Esophagus squamous epithelium (tissue), 5 donors: ENCODE measurements at regions not wholly inside any gene's neighbourhood (a gene's known extent, or its start where the extent isn't known, plus 50 kb on each side); places are given as distances from the start of the nearest gene placed in this dataset.

Source experiments
- DNase-seq: peaks from one replicate; lab custom pipeline; 2025; lab: John Stamatoyannopoulos, UW
- H3K27ac ChIP-seq, 4 donors: fragments of 200-600 bp; sonication (generic); one replicate each; pipeline ENCODE4 v1.5.1; 2016 to 2019; ENCODE audit warnings: mild to moderate bottlenecking in 1 of 4
- H3K27me3 ChIP-seq, 4 donors: fragments of 200-600 bp; sonication (generic); 1 replicate in 3 of 4; 2 replicates in 1 of 4; pipeline versions ENCODE4 v1.5.1 to v1.6.0; 2017 to 2021; ENCODE audit warnings: antibody characterized with exemption in 1 of 4
- H3K36me3 ChIP-seq, 3 donors: fragments of 200-600 bp; sonication (generic); one replicate each; pipeline ENCODE4 v1.5.1; 2016 to 2019
- H3K4me1 ChIP-seq, 3 donors: fragments of 200-600 bp; sonication (generic); one replicate each; pipeline ENCODE4 v1.5.1; 2017 to 2019
- H3K4me3 ChIP-seq, 4 donors: fragments of 200-600 bp; sonication (generic); 1 replicate in 3 of 4; 2 replicates in 1 of 4; pipeline ENCODE4 v1.5.1; 2016 to 2019; ENCODE audit warnings: mild to moderate bottlenecking in 2 of 4, moderate library complexity in 1 of 4
- H3K9me3 ChIP-seq, 3 donors: fragments of 200-600 bp; sonication (generic); one replicate each; pipeline ENCODE4 v1.5.1; 2016 to 2019
- POLR2A ChIP-seq, 4 donors: fragments of 450-650 bp; IDR thresholded peaks; one replicate each; pipeline ENCODE4 v1.6.1; 2017; ENCODE audit warnings: antibody characterized with exemption in 4 of 4, mild to moderate bottlenecking in 4 of 4, moderate library complexity in 3 of 4
- whole genome bisulfite sequencing, 2 donors: methylation state at CpG; one replicate each; pipeline ENCODE4 v1.1.5; 2018; 5-methylcytosine and 5-hydroxymethylcytosine counted together
- intact Hi-C: fragments of 100-400 bp; cut with DNase I; formaldehyde crosslinking; loops from one replicate; pipeline ENCODE4 v1.15.0; 2022
- TF ChIP-seq, protein P1 (sequence below), 6 experiments: fragments of 450-650 bp in 4 of 6; fragments of 200-600 bp in 2 of 6; sonication (generic) in 2 of 6; IDR thresholded peaks; one replicate each; pipeline ENCODE4 v1.5.1; 2016 to 2019; ENCODE audit warnings: antibody characterized with exemption in 6 of 6, mild to moderate bottlenecking in 4 of 6, moderate library complexity in 4 of 6
- donor health status: DM: yes; HTN: yes; CAD: no.

DNA sequence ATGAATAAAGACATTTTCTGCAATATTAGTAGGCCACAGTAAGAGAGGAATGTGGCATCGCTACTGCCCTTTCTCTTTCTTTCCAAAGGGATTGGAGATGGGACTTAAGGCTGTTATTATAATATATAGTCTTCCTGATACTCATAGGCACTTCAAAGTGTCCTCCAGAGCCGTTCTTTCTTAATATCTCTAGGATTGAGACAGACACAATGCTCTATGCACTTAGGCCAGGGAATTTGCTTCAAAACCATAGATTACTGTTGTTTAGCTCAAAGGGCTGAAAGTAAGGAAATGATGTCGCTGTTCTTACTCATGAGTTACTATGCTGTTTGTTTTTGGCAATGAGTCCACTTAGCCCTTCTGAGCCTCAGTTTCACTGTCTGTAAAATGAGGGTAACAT lies 590.5 kb downstream of the CDH11 start:
- H3K4me1 ChIP-seq, result no peaks in the 10 kb centered on the region
- H3K4me3 ChIP-seq, result no peak overlapping the region
- H3K27me3 ChIP-seq, result no peaks in the 10 kb centered on the region
- no peaks in the 10 kb centered on the region for H3K36me3 ChIP-seq
- 68 to 73% methylated on average over 3 of the region's 3 CpGs for WGBS, 2 donors
- intact Hi-C loops, result no loop called here
- TF ChIP-seq POLR2A (IDR thresholded peaks at IDR 0.05), result no peak
- TF ChIP-seq, protein P1, sequence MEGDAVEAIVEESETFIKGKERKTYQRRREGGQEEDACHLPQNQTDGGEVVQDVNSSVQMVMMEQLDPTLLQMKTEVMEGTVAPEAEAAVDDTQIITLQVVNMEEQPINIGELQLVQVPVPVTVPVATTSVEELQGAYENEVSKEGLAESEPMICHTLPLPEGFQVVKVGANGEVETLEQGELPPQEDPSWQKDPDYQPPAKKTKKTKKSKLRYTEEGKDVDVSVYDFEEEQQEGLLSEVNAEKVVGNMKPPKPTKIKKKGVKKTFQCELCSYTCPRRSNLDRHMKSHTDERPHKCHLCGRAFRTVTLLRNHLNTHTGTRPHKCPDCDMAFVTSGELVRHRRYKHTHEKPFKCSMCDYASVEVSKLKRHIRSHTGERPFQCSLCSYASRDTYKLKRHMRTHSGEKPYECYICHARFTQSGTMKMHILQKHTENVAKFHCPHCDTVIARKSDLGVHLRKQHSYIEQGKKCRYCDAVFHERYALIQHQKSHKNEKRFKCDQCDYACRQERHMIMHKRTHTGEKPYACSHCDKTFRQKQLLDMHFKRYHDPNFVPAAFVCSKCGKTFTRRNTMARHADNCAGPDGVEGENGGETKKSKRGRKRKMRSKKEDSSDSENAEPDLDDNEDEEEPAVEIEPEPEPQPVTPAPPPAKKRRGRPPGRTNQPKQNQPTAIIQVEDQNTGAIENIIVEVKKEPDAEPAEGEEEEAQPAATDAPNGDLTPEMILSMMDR (IDR thresholded peaks at IDR 0.05), result no peak
- H3K27ac ChIP-seq, result no peak overlapping the region
- no peaks in the 10 kb centered on the region for H3K9me3 ChIP-seq
- DNase-seq, result no peak

DNA sequence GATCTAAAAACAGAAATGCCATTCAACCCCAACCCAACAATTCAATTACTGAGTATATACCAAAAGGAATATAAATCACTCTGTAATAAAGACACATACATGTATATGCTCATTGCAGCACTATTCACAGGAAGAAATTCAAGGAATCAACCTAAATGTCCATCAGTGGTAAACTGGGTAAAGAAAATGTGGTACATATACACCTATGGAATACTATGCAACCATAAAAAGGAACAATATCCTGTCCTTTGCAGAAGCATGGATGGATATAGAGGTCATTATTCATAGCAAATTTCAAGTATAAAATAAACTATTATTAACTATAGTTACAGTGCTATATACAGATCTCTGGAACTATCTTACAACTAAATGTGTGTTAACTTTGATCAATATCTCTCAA lies 599.3 kb downstream of the CDH11 start:
- Histone ChIP-seq H3K9me3 (no peaks in the 10 kb centered on the region), H3K4me3 (no peak overlapping the region), H3K27ac (no peak overlapping the region), H3K27me3 (no peaks in the 10 kb centered on the region), H3K36me3 (no peaks in the 10 kb centered on the region), H3K4me1 (no peaks in the 10 kb centered on the region)
- intact Hi-C loops, result no loop called here
- TF ChIP-seq, protein P1 (IDR thresholded peaks at IDR 0.05), result no peak
- no peak for TF ChIP-seq POLR2A (IDR thresholded peaks at IDR 0.05)
- no peak for DNase-seq

DNA sequence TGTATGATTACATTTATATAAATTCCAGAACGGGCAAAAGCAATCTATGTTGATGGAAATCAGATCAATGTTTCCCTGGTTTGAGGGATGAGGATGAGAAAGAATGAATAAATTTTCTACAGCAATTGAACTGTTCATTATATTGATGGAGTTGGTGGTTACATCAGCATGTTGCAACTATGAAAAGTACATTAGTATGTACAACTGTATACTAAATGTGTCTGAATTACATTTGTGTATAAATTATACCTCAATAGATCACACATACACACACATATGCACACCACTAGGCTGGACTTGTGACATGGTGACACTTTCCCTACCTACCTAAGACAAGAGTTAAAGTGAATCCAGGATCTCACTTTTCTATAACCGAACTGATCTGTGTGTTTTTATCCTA lies 608.0 kb downstream of the CDH11 start:
- H3K36me3 ChIP-seq, result no peaks in the 10 kb centered on the region
- no peaks in the 10 kb centered on the region for H3K4me1 ChIP-seq
- WGBS, 2 donors, result 55 to 57% methylated on average over 2 of the region's 2 CpGs
- H3K27ac ChIP-seq, result no peak overlapping the region
- TF ChIP-seq POLR2A (IDR thresholded peaks at IDR 0.05), result no peak
- TF ChIP-seq, protein P1 (IDR thresholded peaks at IDR 0.05), result no peak
- DNase-seq, result no peak
- no peaks in the 10 kb centered on the region for H3K27me3 ChIP-seq
- H3K9me3 ChIP-seq, result no peaks in the 10 kb centered on the region
- H3K4me3 ChIP-seq, result no peak overlapping the region
- intact Hi-C loops, result no loop called here

DNA sequence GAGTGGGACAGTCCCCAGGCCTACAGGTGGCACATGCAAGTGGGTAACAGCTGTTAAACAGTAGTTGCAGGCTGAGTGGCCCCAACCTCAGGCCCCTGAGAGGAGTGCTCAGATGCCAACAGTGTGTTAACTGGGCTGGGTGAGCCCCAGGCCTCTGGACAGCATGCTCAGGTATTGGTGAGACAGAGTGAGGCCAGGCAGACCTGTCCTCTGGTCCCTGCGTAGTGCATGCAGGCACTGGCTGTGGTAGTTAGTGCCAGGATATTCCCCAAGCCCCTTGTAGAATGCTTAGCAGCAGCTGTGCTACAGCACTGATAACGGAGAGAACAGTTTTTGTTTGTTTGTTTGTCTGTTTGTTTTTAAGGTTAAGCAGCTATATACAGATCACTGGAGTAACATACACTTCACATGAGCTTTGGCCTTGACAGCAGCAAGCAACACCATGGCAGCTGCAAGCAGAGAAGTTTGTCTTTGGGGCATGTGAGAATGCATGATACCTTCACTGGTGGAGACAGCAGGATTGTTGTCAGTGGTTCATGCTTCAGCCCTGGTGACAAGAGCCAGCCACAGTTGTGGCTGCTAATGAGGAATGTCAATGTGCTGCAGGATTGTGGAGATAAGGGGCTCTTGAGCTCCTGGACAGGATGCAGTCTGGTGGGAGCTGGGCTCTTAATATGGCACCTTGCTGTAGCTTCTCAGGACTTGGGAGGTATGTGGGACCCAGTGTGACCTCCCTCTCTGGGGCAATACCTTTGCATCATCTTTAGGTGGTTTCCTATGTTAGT lies 614.4 kb downstream of the CDH11 start:
- 43 to 50% methylated on average over 1 of the region's 2 CpGs for WGBS, 2 donors
- no peak for DNase-seq
- intact Hi-C loops, result no loop called here
- H3K36me3 ChIP-seq, result no peaks in the 10 kb centered on the region
- H3K27ac ChIP-seq, result no peak overlapping the region
- no peak overlapping the region for H3K4me3 ChIP-seq
- no peaks in the 10 kb centered on the region for H3K27me3 ChIP-seq
- H3K9me3 ChIP-seq, result peaks cover 0 to 4% (median 0%) of the 10 kb centered on the region in 3 donors
- TF ChIP-seq, protein P1 (IDR thresholded peaks at IDR 0.05), result no peak
- no peak for TF ChIP-seq POLR2A (IDR thresholded peaks at IDR 0.05)
- H3K4me1 ChIP-seq, result no peaks in the 10 kb centered on the region

DNA sequence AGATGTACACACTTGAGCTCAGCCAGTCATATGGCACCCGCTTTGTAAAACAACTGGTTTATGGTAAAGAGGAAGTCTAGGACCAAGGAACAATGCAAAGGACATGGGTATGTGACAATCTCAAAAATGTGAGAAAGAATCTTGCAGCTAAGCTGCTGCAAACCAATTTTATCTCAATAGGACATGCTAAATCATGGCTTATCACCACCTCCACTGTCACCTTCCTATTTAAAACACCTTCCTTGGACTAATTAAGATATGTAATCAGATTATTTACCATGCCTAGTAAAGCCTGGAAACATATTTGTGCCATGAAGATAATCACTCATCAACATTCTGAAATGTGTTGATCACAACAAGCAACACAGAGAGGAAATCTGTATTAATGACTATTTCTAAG lies 622.7 kb downstream of the CDH11 start:
- DNase-seq, result no peak
- 84 to 87% methylated on average over 1 of the region's 1 CpG for WGBS, 2 donors
- intact Hi-C loops, result no loop called here

More for the DNA sequence above, 622.7 kb downstream of the CDH11 start:
- no peak overlapping the region for H3K4me3 ChIP-seq
- no peaks in the 10 kb centered on the region for H3K27me3 ChIP-seq
- no peaks in the 10 kb centered on the region for H3K36me3 ChIP-seq
- H3K9me3 ChIP-seq, result no peaks in the 10 kb centered on the region
- TF ChIP-seq, protein P1 (IDR thresholded peaks at IDR 0.05), result no peak
- TF ChIP-seq POLR2A (IDR thresholded peaks at IDR 0.05), result no peak
- H3K27ac ChIP-seq, result no peak overlapping the region
- H3K4me1 ChIP-seq, result no peaks in the 10 kb centered on the region
